Neuronal stem cell (in vitro differentiated cells): ENCODE measurements at regions not wholly inside any gene's neighbourhood (a gene's known extent, or its start where the extent isn't known, plus 50 kb on each side); places are given as distances from the start of the nearest gene placed in this dataset.

Experiments
- DNase-seq: peaks from one replicate; pipeline ENCODE4 v3.0.0-alpha.2; 2013; ENCODE audit warnings: low spot score
- H2AFZ ChIP-seq: one replicate; pipeline ENCODE4 v1.6.1; 2013; ENCODE audit warnings: mild to moderate bottlenecking, low read length, inconsistent platforms
- H2AK5ac ChIP-seq: 2 replicates; pipeline ENCODE4 v1.6.1; 2013; ENCODE audit warnings: low read depth, mild to moderate bottlenecking, inconsistent platforms, low read length, moderate library complexity, mixed read lengths
- H2BK120ac ChIP-seq: 2 replicates; pipeline ENCODE4 v1.6.1; 2013; ENCODE audit warnings: low read depth, mild to moderate bottlenecking, inconsistent platforms, low read length, moderate library complexity, mixed read lengths
- H2BK12ac ChIP-seq: one replicate; pipeline ENCODE4 v1.6.1; 2013; ENCODE audit warnings: low read length, inconsistent platforms
- H2BK15ac ChIP-seq: 2 replicates; pipeline ENCODE4 v1.6.1; 2013; ENCODE audit warnings: mild to moderate bottlenecking, low read length, inconsistent platforms, mixed read lengths
- H2BK5ac ChIP-seq: one replicate; pipeline ENCODE4 v1.6.1; 2013; ENCODE audit warnings: inconsistent platforms, mild to moderate bottlenecking, low read length, moderate library complexity
- H3K14ac ChIP-seq: one replicate; pipeline ENCODE4 v1.6.1; 2013; ENCODE audit warnings: low read length, inconsistent platforms
- H3K18ac ChIP-seq: 2 replicates; pipeline ENCODE4 v1.6.1; 2013; ENCODE audit warnings: low read length, inconsistent platforms
- H3K23ac ChIP-seq: 2 replicates; pipeline ENCODE4 v1.6.1; 2013; ENCODE audit warnings: low read depth, mild to moderate bottlenecking, mixed read lengths, low read length, inconsistent platforms; ENCODE audit not compliant: poor library complexity
- H3K27ac ChIP-seq: replicated peaks from 3 replicates; pipeline ENCODE4 v1.5.1; 2013; ENCODE audit warnings: low read length, inconsistent platforms
- H3K27me3 ChIP-seq, 3 experiments: 2 replicates each; pipeline ENCODE4 v1.6.1; 2013; ENCODE audit warnings: low read length in 3 of 3, mild to moderate bottlenecking in 2 of 3, inconsistent platforms in 1 of 3, low read depth in 1 of 3, mixed read lengths in 1 of 3, moderate library complexity in 1 of 3; ENCODE audit not compliant: control insufficient read depth in 3 of 3, insufficient read depth in 3 of 3
- H3K36me3 ChIP-seq, 2 donors: replicated peaks in 1 of 2; 2 replicates each; pipeline ENCODE4 v1.6.1; 2013; ENCODE audit warnings: low read length in 2 of 2; ENCODE audit not compliant: control insufficient read depth in 2 of 2, insufficient read depth in 2 of 2
- H3K4ac ChIP-seq: 2 replicates; pipeline ENCODE4 v1.6.1; 2013; ENCODE audit warnings: inconsistent platforms, mild to moderate bottlenecking, low read length, moderate library complexity
- H3K4me1 ChIP-seq, 2 donors: 1 replicate in 1 of 2; 2 replicates in 1 of 2; pipeline ENCODE4 v1.6.1; 2013; ENCODE audit warnings: low read length in 2 of 2, low read depth in 1 of 2; ENCODE audit not compliant: control insufficient read depth in 2 of 2, insufficient read depth in 1 of 2
- H3K4me2 ChIP-seq: one replicate; pipeline ENCODE4 v1.6.1; 2013; ENCODE audit warnings: mild to moderate bottlenecking, low read length, inconsistent platforms; ENCODE audit not compliant: insufficient read depth, poor library complexity, severe bottlenecking
- H3K4me3 ChIP-seq, 2 donors: 2 replicates each; pipeline ENCODE4 v1.5.1; 2013; ENCODE audit warnings: low read length in 2 of 2, mild to moderate bottlenecking in 2 of 2, inconsistent platforms in 1 of 2, moderate library complexity in 1 of 2
- H3K79me1 ChIP-seq: one replicate; pipeline ENCODE4 v1.6.1; 2013; ENCODE audit warnings: low read depth, mild to moderate bottlenecking, inconsistent platforms, low read length, moderate library complexity
- H3K9ac ChIP-seq: one replicate; pipeline ENCODE4 v1.6.1; 2013; ENCODE audit warnings: mild to moderate bottlenecking, low read depth, low read length, inconsistent platforms; ENCODE audit not compliant: poor library complexity
- H3K9me3 ChIP-seq, 2 donors: replicated peaks in 1 of 2; 2 replicates each; pipeline versions ENCODE3 to v1.6.1; 2013; ENCODE audit warnings: low read length in 2 of 2, mild to moderate bottlenecking in 2 of 2, inconsistent platforms in 1 of 2, low read depth in 1 of 2, mixed read lengths in 1 of 2, moderate library complexity in 1 of 2; ENCODE audit not compliant: control insufficient read depth in 2 of 2, insufficient read depth in 1 of 2
- H4K8ac ChIP-seq: one replicate; pipeline ENCODE4 v1.6.1; 2013; ENCODE audit warnings: low read depth, mild to moderate bottlenecking, inconsistent platforms, low read length, moderate library complexity
- H4K91ac ChIP-seq: one replicate; pipeline ENCODE4 v1.6.1; 2013; ENCODE audit warnings: low read length, low read depth, mild to moderate bottlenecking, inconsistent platforms; ENCODE audit not compliant: poor library complexity
- WGBS, 2 donors: extraction: QIAGEN DNeasy Blood & Tissue Kit; methylation state at CpG; one replicate each; pipeline ENCODE4 v1.1.7; 2013; ENCODE audit warnings: missing lambda C conversion rate in 2 of 2, mixed read lengths in 1 of 2; ENCODE audit not compliant: insufficient read length in 2 of 2, insufficient replicate concordance in 1 of 2; ENCODE audit errors: extremely low coverage in 2 of 2; 5-methylcytosine and 5-hydroxymethylcytosine counted together

GRCh38 chr6:63425493-63425892 is 105.7 kb upstream of the LGSN start:
- H3K18ac ChIP-seq, result no peak overlapping the region
- H2BK5ac ChIP-seq, result no peak overlapping the region
- WGBS, 2 donors, result no CpG with 5 or more reads among the region's 2 CpGs
- H3K79me1 ChIP-seq, result no peaks in the 10 kb centered on the region
- no peak overlapping the region for H3K4me2 ChIP-seq
- no peak overlapping the region for H3K14ac ChIP-seq
- H2AFZ ChIP-seq, result no peak overlapping the region
- H4K8ac ChIP-seq, result no peak overlapping the region
- H3K27ac ChIP-seq, result no peak overlapping the region
- H4K91ac ChIP-seq, result no peak overlapping the region
- no peaks in the 10 kb centered on the region for H3K4me1 ChIP-seq
- no peak overlapping the region for H2BK15ac ChIP-seq
- H2BK120ac ChIP-seq, result no peak overlapping the region
- no peaks in the 10 kb centered on the region for H3K36me3 ChIP-seq
- no peaks in the 10 kb centered on the region for H3K27me3 ChIP-seq
- no peak overlapping the region for H3K4me3 ChIP-seq
- no peak for DNase-seq
- H2BK12ac ChIP-seq, result no peak overlapping the region
- no peak overlapping the region for H2AK5ac ChIP-seq
- no peak overlapping the region for H3K23ac ChIP-seq
- H3K9ac ChIP-seq, result no peak overlapping the region
- no peaks in the 10 kb centered on the region for H3K9me3 ChIP-seq
- H3K4ac ChIP-seq, result no peak overlapping the region

GRCh38 chr6:63426844-63427243 is 107.1 kb upstream of the LGSN start:
- H3K4ac ChIP-seq, result no peak overlapping the region
- H3K36me3 ChIP-seq, result no peaks in the 10 kb centered on the region
- H3K23ac ChIP-seq, result no peak overlapping the region
- no peak overlapping the region for H3K4me2 ChIP-seq
- no peak overlapping the region for H3K27ac ChIP-seq
- H2BK15ac ChIP-seq, result no peak overlapping the region
- no peak overlapping the region for H4K91ac ChIP-seq
- no peak for DNase-seq
- H2AK5ac ChIP-seq, result no peak overlapping the region
- no peaks in the 10 kb centered on the region for H3K79me1 ChIP-seq
- H3K9ac ChIP-seq, result no peak overlapping the region
- H3K4me1 ChIP-seq, result no peaks in the 10 kb centered on the region
- H3K18ac ChIP-seq, result no peak overlapping the region
- H2AFZ ChIP-seq, result no peak overlapping the region
- H3K27me3 ChIP-seq, result no peaks in the 10 kb centered on the region
- no peak overlapping the region for H2BK5ac ChIP-seq
- H3K4me3 ChIP-seq, result no peak overlapping the region
- no peak overlapping the region for H4K8ac ChIP-seq
- H3K14ac ChIP-seq, result no peak overlapping the region
- no peak overlapping the region for H2BK12ac ChIP-seq
- H2BK120ac ChIP-seq, result no peak overlapping the region
- no CpG with 5 or more reads among the region's 3 CpGs for WGBS, 2 donors
- no peaks in the 10 kb centered on the region for H3K9me3 ChIP-seq

- Histone ChIP-seq H3K14ac (no peak overlapping the region), H3K4me1 (no peaks in the 10 kb centered on the region), H3K36me3 (no peaks in the 10 kb centered on the region), H2BK12ac (no peak overlapping the region), H3K4me2 (no peak overlapping the region), H3K79me1 (no peaks in the 10 kb centered on the region), H2BK5ac (no peak overlapping the region), H3K9me3 (no peaks in the 10 kb centered on the region), H3K23ac (no peak overlapping the region), H2BK15ac (no peak overlapping the region), H3K27me3 (no peaks in the 10 kb centered on the region), H3K4ac (no peak overlapping the region), H3K27ac (no peak overlapping the region), H3K18ac (no peak overlapping the region), H2BK120ac (no peak overlapping the region), H2AK5ac (no peak overlapping the region), H4K91ac (no peak overlapping the region), H3K4me3 (no peak overlapping the region), H4K8ac (no peak overlapping the region), H3K9ac (no peak overlapping the region), H2AFZ (no peak overlapping the region)
- WGBS, 2 donors, result no CpG with 5 or more reads among the region's 2 CpGs
- DNase-seq, result no peak
These were observed 108.2 kb upstream of the LGSN start for GRCh38 chr6:63427951-63428350.

- no peak overlapping the region for H3K23ac ChIP-seq
- no peak overlapping the region for H3K9ac ChIP-seq
- no peak overlapping the region for H3K14ac ChIP-seq
- H2AK5ac ChIP-seq, result no peak overlapping the region
- H3K18ac ChIP-seq, result no peak overlapping the region
- WGBS, 2 donors, result no CpG with 5 or more reads among the region's 2 CpGs
- no peaks in the 10 kb centered on the region for H3K36me3 ChIP-seq
- H3K4me1 ChIP-seq, result no peaks in the 10 kb centered on the region
- H4K91ac ChIP-seq, result no peak overlapping the region
- H2BK120ac ChIP-seq, result no peak overlapping the region
- no peaks in the 10 kb centered on the region for H3K9me3 ChIP-seq
- H3K79me1 ChIP-seq, result no peaks in the 10 kb centered on the region
- H3K4me2 ChIP-seq, result no peak overlapping the region
- H3K27ac ChIP-seq, result no peak overlapping the region
- H4K8ac ChIP-seq, result no peak overlapping the region
- no peak overlapping the region for H3K4me3 ChIP-seq
- H2BK12ac ChIP-seq, result no peak overlapping the region
- no peak overlapping the region for H2AFZ ChIP-seq
- H2BK15ac ChIP-seq, result no peak overlapping the region
- H3K27me3 ChIP-seq, result no peaks in the 10 kb centered on the region
- no peak for DNase-seq
- no peak overlapping the region for H2BK5ac ChIP-seq
- no peak overlapping the region for H3K4ac ChIP-seq
These were observed 111.3 kb upstream of the LGSN start for GRCh38 chr6:63430985-63431519.
